Testis (tissue), 2 donors: ENCODE measurements at regions not wholly inside any gene's neighbourhood (a gene's known extent, or its start where the extent isn't known, plus 50 kb on each side); places are given as distances from the start of the nearest gene placed in this dataset.

Experiments
- POLR2A ChIP-seq: fragments of 450-650 bp; IDR thresholded peaks from one replicate; pipeline ENCODE4 v1.6.1; 2017; ENCODE audit warnings: antibody characterized with exemption, mild to moderate bottlenecking, moderate library complexity
- TF ChIP-seq, protein P1 (sequence below), 3 experiments: fragments of 450-650 bp in 2 of 3; fragments of 200-600 bp in 1 of 3; sonication (generic) in 1 of 3; IDR thresholded peaks; one replicate each; pipeline ENCODE4 v1.5.1; 2016 to 2019; ENCODE audit warnings: antibody characterized with exemption in 3 of 3, mild to moderate bottlenecking in 2 of 3, moderate library complexity in 1 of 3

GRCh38 chr3:175919133-175919532, 1060.0 kb downstream of the NAALADL2 start:
- TF ChIP-seq, protein P1, sequence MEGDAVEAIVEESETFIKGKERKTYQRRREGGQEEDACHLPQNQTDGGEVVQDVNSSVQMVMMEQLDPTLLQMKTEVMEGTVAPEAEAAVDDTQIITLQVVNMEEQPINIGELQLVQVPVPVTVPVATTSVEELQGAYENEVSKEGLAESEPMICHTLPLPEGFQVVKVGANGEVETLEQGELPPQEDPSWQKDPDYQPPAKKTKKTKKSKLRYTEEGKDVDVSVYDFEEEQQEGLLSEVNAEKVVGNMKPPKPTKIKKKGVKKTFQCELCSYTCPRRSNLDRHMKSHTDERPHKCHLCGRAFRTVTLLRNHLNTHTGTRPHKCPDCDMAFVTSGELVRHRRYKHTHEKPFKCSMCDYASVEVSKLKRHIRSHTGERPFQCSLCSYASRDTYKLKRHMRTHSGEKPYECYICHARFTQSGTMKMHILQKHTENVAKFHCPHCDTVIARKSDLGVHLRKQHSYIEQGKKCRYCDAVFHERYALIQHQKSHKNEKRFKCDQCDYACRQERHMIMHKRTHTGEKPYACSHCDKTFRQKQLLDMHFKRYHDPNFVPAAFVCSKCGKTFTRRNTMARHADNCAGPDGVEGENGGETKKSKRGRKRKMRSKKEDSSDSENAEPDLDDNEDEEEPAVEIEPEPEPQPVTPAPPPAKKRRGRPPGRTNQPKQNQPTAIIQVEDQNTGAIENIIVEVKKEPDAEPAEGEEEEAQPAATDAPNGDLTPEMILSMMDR (IDR thresholded peaks at IDR 0.05), result no peak
- TF ChIP-seq POLR2A, result no peak
